Endothelial cell of umbilical vein (primary cell): ENCODE measurements at regions not wholly inside any gene's neighbourhood (a gene's known extent, or its start where the extent isn't known, plus 50 kb on each side); places are given as distances from the start of the nearest gene placed in this dataset.

ENCODE experiments used
- BruUV-seq: library from RNA; stranded (reverse); fragments of 400-500 nt; replicated peaks from 2 replicates; lab custom pipeline; 2021; lab: Mats Ljungman, UMichigan
- CTCF ChIA-PET: fragments of 300-600, 350-600 bp; sonication (Branson Sonifier 250); formaldehyde crosslinking; loops from one replicate; lab custom pipeline; 2021; ENCODE audit warnings: antibody characterized with exemption, inconsistent platforms; lab: Charles Lee
- POLR2A ChIA-PET: fragments of 300-600, 350-600 bp; sonication (Branson Sonifier 250); formaldehyde crosslinking; loops from one replicate; lab custom pipeline; 2021; ENCODE audit warnings: antibody characterized with exemption, inconsistent platforms; lab: Charles Lee
- DNase-seq: peaks from one replicate; pipeline ENCODE4 v3.0.0-alpha.2; 2011; ENCODE audit warnings: low read depth, low spot score
- FAIRE-seq: peaks from 2 replicates; lab custom pipeline; 2011; peaks lifted over from hg19 to GRCh38; lab: Jason Lieb, UNC
- H2AFZ ChIP-seq: 2 replicates; pipeline ENCODE4 v1.6.0; 2012; ENCODE audit warnings: low read depth, low read length, control low read depth, inconsistent platforms
- H3K27ac ChIP-seq: 2 replicates; pipeline ENCODE4 v1.5.1; 2011; ENCODE audit warnings: low read depth, mild to moderate bottlenecking, control low read depth, low read length, moderate library complexity; ENCODE audit not compliant: insufficient read depth
- H3K27me3 ChIP-seq, 2 experiments: 2 replicates each; pipeline versions ENCODE4 v1.6.0 to v1.6.1; 2011; ENCODE audit warnings: low read length in 2 of 2, mixed read lengths in 1 of 2; ENCODE audit not compliant: control insufficient read depth in 2 of 2, insufficient read depth in 2 of 2
- H3K36me3 ChIP-seq, 2 experiments: 2 replicates in 1 of 2; 3 replicates in 1 of 2; pipeline ENCODE4 v1.5.1; 2011; ENCODE audit warnings: low read length in 2 of 2, mild to moderate bottlenecking in 1 of 2, moderate library complexity in 1 of 2; ENCODE audit not compliant: control insufficient read depth in 2 of 2, insufficient read depth in 2 of 2; ENCODE audit errors: extremely low read depth in 1 of 2
- H3K4me1 ChIP-seq: 3 replicates; pipeline ENCODE4 v1.5.1; 2011; ENCODE audit warnings: mild to moderate bottlenecking, low read length; ENCODE audit not compliant: control insufficient read depth, insufficient read depth; ENCODE audit errors: extremely low read depth
- H3K4me2 ChIP-seq: 2 replicates; pipeline ENCODE4 v1.6.1; 2011; ENCODE audit warnings: low read length, control low read depth, mixed read lengths; ENCODE audit not compliant: insufficient read depth
- H3K4me3 ChIP-seq, 3 experiments: fragments of 200-600 bp in 1 of 3; sonication (generic), shearing (Covaris generic) in 1 of 3; replicated peaks in 1 of 3; 2 replicates each; pipeline ENCODE4 v1.5.1; 2011 to 2016; ENCODE audit warnings: control low read depth in 3 of 3, low read length in 3 of 3, mild to moderate bottlenecking in 2 of 3, inconsistent platforms in 1 of 3, low read depth in 1 of 3, moderate library complexity in 1 of 3; ENCODE audit not compliant: insufficient read depth in 1 of 3
- H3K79me2 ChIP-seq: 2 replicates; pipeline ENCODE4 v1.6.0; 2012; ENCODE audit warnings: low read length, inconsistent platforms; ENCODE audit not compliant: control insufficient read depth, insufficient read depth
- H3K9ac ChIP-seq: replicated peaks from 2 replicates; pipeline ENCODE3; 2011; ENCODE audit warnings: low read length, control low read depth; ENCODE audit not compliant: insufficient read depth; ENCODE audit errors: extremely low read depth
- H3K9me1 ChIP-seq: replicated peaks from 3 replicates; pipeline ENCODE4 v1.6.0; 2011; ENCODE audit warnings: mild to moderate bottlenecking, low read length; ENCODE audit not compliant: control insufficient read depth, insufficient read depth; ENCODE audit errors: extremely low read depth
- H3K9me3 ChIP-seq: replicated peaks from 2 replicates; pipeline ENCODE4 v1.5.1; 2012; ENCODE audit warnings: low read length, inconsistent platforms; ENCODE audit not compliant: control insufficient read depth, insufficient read depth
- H4K20me1 ChIP-seq: replicated peaks from 2 replicates; pipeline ENCODE3; 2011; ENCODE audit warnings: mild to moderate bottlenecking, low read length; ENCODE audit not compliant: control insufficient read depth, insufficient read depth; ENCODE audit errors: extremely low read depth
- CTCF ChIP-seq, 2 donors: IDR thresholded peaks; 1 replicate in 1 of 2; 2 replicates in 1 of 2; pipeline ENCODE4 v1.5.1; 2011; ENCODE audit warnings: low read length in 2 of 2, mild to moderate bottlenecking in 2 of 2, moderate library complexity in 2 of 2, control low read depth in 1 of 2, inconsistent platforms in 1 of 2, low read depth in 1 of 2; ENCODE audit not compliant: insufficient read depth in 1 of 2; ENCODE audit errors: extremely low read depth in 1 of 2
- EZH2 ChIP-seq: IDR thresholded peaks from 2 replicates; pipeline ENCODE4 v1.6.1; 2012; ENCODE audit warnings: borderline replicate concordance, low read depth, mild to moderate bottlenecking, moderate library complexity, low read length, inconsistent platforms; ENCODE audit not compliant: severe bottlenecking
- GATA2 ChIP-seq: IDR thresholded peaks from 2 replicates; pipeline ENCODE4 v1.7.0; 2011; ENCODE audit warnings: low read depth, mild to moderate bottlenecking, moderate library complexity, mixed read lengths, low read length; ENCODE audit not compliant: insufficient read length, insufficient read depth
- MYC ChIP-seq: IDR thresholded peaks from one replicate; pipeline ENCODE4 v1.6.1; 2011; ENCODE audit warnings: mild to moderate bottlenecking, low read depth, low read length
- POLR2A ChIP-seq: IDR thresholded peaks from 2 replicates; pipeline ENCODE4 v1.6.1; 2012; ENCODE audit warnings: low read depth, mild to moderate bottlenecking, control low read depth, low read length
- POLR2AphosphoS5 ChIP-seq: IDR thresholded peaks from 2 replicates; pipeline ENCODE4 v1.6.1; 2012; ENCODE audit warnings: low read depth, mild to moderate bottlenecking, control low read depth, low read length, moderate library complexity; ENCODE audit not compliant: insufficient read depth
- dilution Hi-C: fragments of 300-500 bp; cut with MboI; formaldehyde crosslinking; loops from one replicate; pipeline ENCODE4 v1.15.0; 2019; ENCODE audit warnings: low sequenced_read_pairs; ENCODE audit not compliant: extremely low pct_ligation_motif_present
- intact Hi-C: fragments of 100-400 bp; cut with micrococcal nuclease; formaldehyde crosslinking; loops from one replicate; pipeline ENCODE4 v1.10.0; 2022
- TF ChIP-seq, protein P1 (sequence below): IDR thresholded peaks from 2 replicates; pipeline ENCODE4 v1.6.1; 2011; ENCODE audit not compliant: insufficient read depth, insufficient read length

- Histone ChIP-seq H3K4me3 (no peak overlapping the region), H3K27ac (no peak overlapping the region), H3K79me2 (no peaks in the 10 kb centered on the region), H3K9ac (no peak overlapping the region), H4K20me1 (no peaks in the 10 kb centered on the region), H3K36me3 (no peaks in the 10 kb centered on the region), H3K4me1 (no peaks in the 10 kb centered on the region), H2AFZ (no peak overlapping the region), H3K9me1 (no peaks in the 10 kb centered on the region), H3K27me3 (no peaks in the 10 kb centered on the region), H3K4me2 (no peak overlapping the region), H3K9me3 (no peaks in the 10 kb centered on the region)
- DNase-seq, result no peak
- CTCF ChIA-PET, result interaction anchor here (1.2 to 2.3 kb wide), 2 partner anchors 13 to 295 kb away, joined by 4 to 6 read pairs; no protein-coding TSS in a partner anchor
- no TSS peak for BruUV-seq
- intact Hi-C loops, result no loop called here
- POLR2A ChIA-PET, result no interaction called here
- no peak for FAIRE-seq
- dilution Hi-C loops, result no loop called here
- TF ChIP-seq POLR2A (no peak), MYC (no peak), CTCF (IDR thresholded peaks at IDR 0.05; ENCODE audit: extremely low read depth in 1 of 2, insufficient read depth in 1 of 2, low read depth in 1 of 2, low read length in 2 of 2) (no peak), POLR2AphosphoS5 (no peak), GATA2 (no peak), EZH2 (no peak)
- TF ChIP-seq, protein P1, sequence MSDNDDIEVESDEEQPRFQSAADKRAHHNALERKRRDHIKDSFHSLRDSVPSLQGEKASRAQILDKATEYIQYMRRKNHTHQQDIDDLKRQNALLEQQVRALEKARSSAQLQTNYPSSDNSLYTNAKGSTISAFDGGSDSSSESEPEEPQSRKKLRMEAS, result no peak
Observed at GRCh38 chr12:75855360-75855759, 176.2 kb downstream of the PHLDA1 start.
